IPS-18c (cell line): ENCODE measurements at regions not wholly inside any gene's neighbourhood (a gene's known extent, or its start where the extent isn't known, plus 50 kb on each side); places are given as distances from the start of the nearest gene placed in this dataset.

ENCODE experiments used
- H3K4me3 ChIP-seq: 2 replicates; pipeline ENCODE4 v1.7.0; 2013; ENCODE audit warnings: low read depth, mild to moderate bottlenecking, low read length, moderate library complexity; ENCODE audit not compliant: insufficient read depth
- H3K9me3 ChIP-seq: one replicate; pipeline ENCODE4 v1.6.1; 2013; ENCODE audit warnings: mild to moderate bottlenecking, low read length, moderate library complexity; ENCODE audit not compliant: control insufficient read depth, insufficient read depth

DNA sequence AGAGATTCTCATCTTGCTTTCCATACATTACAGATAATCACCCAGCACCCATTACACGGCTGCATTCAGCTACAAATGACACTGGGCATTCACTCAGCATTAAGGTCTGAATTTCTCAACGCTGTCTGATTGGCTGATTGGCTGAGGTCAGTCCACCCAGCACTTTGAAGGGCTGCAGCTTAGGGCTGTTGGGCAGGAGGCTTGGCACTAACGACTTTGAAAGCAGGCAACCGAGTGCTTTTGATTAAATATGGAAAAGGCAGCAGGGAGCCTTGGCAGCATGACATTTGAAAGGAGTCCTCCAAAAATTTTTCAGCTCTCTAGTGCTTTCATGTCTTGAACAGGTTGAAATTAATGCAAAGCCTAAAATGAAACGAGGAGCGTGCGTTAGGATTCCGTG lies 253.0 kb downstream of the DCDC2C start:
- no peak overlapping the region for H3K4me3 ChIP-seq
- H3K9me3 ChIP-seq: peaks cover 2% of the 10 kb centered on the region

DNA sequence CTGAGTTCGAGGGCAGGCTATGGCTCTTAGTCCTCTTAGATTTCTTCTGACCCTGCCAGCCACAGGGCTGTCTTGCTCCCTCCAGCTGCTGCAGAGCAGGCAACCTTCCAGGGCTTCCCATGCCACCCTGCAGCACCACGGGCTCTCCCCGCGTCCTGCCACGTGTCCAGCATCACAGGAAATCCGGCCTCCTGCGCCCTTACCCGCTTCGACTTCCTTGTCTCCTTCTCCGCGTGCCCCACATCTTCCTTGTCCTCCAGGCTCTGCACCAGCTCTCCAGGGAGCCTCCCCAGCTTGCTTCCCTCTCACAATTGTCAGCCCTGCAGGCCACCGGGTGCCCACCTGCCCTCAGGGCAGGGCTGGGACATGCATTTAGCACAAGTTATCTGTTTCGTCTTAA lies 253.5 kb downstream of the DCDC2C start:
- Histone ChIP-seq H3K4me3 (no peak overlapping the region), H3K9me3 (peaks cover 4% of the 10 kb centered on the region)

DNA sequence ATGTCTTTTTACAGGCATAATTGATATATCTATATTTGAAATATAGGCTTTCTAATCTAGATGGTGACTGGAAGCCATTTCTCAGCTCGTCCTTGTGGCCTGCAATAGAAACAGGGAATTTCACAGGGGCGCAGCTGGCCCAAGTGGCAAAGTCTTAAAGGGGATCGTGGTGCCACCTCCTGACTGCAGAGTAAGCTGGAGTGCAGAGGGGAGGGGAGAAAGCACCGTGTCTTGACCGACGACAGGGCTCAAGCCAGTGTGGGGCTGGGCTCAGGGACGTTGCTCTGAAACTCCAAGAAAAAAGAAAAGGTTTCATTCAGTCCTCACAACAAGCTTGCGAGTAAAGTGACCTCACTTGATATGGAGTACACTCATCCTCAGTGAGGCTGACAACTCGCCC lies 255.1 kb downstream of the DCDC2C start:
- Histone ChIP-seq H3K9me3 (peaks cover 2% of the 10 kb centered on the region), H3K4me3 (no peak overlapping the region)

DNA sequence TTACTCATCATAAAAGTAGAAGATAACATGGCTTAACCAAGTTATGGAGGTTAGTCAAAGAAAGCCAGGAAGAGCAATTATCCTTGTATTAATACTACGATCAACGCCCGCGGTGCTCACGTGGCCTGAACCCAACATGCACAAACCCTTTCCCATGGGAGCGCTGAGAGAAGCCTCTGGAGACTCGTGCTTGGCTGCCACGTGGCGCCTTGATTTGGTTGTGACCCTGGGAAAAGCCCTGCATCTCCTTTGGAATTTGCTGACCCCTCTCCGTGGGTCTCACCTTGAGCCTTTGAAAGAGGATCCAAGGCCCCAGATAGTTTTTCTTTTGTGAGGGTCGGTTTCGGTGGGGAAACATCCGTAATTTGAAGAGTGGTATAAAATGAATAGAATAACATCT lies 255.6 kb downstream of the DCDC2C start:
- H3K9me3 ChIP-seq: peaks cover 2% of the 10 kb centered on the region
- H3K4me3 ChIP-seq: no peak overlapping the region

DNA sequence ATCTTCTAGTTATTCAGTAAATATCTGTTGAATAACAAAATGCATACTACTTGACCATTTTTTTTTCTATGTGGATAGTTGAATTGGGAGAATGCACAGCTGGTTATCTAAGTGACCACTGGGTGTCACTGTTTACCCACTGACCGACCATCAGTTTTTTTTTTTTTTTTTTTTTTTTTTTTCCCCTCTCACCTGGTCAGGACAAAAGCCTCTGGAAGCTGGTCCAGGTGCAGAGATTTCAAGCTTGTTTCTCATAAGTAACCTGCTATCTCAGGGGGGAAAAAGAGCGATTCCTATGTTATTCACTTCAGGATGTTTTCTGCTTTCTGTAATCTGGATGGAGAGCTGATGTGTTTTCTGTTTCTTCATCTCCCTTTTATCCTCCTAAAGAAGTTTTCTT lies 256.0 kb downstream of the DCDC2C start:
- Histone ChIP-seq H3K4me3 (no peak overlapping the region), H3K9me3 (peaks cover 2% of the 10 kb centered on the region)

DNA sequence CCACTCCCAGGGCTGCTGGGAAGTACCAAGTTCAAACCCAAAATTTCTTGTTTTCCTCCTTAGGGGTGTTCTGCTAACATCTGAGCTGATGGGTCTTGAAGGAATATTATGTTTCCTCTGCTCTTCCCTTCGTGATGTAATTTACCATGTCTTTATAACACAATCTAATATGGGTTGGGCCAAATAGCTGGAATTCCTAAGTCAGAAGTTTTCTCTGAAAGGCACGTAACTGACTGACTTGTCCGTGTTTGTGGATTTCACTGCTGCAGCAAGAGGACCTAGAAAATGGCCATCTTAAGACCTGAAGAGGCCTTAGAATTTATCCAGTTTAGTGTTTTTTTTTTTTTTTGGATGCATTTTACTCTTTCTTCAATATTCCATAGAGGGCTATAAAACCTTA lies 256.7 kb downstream of the DCDC2C start:
- Histone ChIP-seq H3K9me3 (peaks cover 2% of the 10 kb centered on the region), H3K4me3 (no peak overlapping the region)

DNA sequence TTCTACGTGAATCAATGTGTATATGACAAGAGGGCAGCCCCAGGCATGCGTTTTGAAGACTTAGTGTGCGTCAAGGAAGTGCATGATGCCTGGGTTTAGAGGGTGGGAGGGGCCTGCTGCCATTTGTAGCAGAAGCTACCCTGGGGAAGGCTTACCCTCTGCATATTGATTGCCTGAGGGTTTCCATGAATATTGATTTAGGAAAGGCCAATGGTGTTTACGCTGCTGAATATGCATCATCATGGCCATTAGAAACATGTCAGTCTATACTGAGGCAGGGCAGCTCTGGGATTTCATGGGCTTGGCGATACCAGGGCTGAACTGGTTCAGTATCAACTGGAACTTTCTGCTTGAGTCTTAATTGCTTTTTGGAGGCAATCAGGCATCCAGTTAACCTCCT lies 259.3 kb downstream of the DCDC2C start:
- H3K9me3 ChIP-seq: peaks cover 2% of the 10 kb centered on the region

DNA sequence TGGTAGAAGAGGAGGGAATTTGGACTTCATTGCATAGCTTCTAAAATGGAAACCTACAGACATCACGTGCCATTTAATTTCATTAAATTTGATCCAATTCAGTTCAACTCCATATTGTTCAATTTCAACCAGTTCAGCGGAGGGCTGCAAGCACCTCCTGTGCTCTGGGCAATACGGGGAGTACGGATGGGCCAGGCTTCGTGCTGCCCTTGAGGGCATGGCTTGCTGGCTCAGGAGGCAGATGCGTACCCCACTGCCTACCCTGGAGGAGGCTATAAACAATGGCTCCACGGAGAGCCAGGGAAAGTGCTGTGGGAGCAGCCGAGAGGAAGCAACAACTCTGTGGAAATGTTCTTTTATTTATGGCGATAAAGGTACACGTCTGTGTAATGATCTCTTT lies 261.8 kb downstream of the DCDC2C start:
- Histone ChIP-seq H3K9me3 (peaks cover 2% of the 10 kb centered on the region), H3K4me3 (no peak overlapping the region)

More for the DNA sequence above, 259.3 kb downstream of the DCDC2C start:
- H3K4me3 ChIP-seq: no peak overlapping the region

DNA sequence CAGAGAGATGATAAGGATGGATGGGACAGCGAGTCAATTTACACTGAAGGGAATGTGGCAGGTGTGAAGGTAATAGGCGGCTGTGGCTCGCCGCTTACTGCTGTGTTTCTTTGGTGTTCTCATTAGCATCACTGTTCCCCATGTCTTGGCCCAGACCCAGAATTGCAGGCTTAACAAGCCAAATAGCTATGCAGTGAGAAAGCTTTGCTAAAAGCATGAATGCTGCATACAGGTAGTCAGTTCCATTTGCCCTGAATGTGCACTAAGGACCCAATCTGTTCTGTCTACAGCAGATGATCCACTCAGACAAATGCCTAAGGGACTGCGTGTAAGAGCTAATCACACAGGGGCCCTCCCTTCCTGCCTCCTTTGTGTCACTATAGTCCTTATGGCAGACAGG lies 262.6 kb downstream of the DCDC2C start:
- H3K4me3 ChIP-seq: no peak overlapping the region

DNA sequence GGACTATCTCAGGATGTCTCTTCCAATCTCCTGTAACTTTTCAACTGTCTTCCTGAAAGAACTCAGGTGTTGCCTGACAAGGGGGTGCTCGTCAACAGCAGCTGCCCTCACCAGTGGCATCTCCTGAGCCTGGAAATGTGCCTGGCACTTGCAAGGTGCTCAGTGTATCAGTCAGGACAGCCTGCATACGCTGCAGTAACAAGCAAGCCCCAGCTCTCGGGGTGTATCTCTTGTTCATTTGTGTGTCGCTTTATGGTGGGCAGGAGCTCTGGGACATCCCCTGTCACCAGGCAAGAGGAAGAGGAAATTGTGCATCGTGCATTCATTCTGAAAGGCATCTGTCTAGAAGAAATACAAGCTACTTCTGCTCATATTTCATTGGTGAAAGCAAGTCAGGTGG lies 263.1 kb downstream of the DCDC2C start:
- Histone ChIP-seq H3K4me3 (no peak overlapping the region), H3K9me3 (peaks cover 2% of the 10 kb centered on the region)

More for the DNA sequence above, 262.6 kb downstream of the DCDC2C start:
- H3K9me3 ChIP-seq: peaks cover 2% of the 10 kb centered on the region

DNA sequence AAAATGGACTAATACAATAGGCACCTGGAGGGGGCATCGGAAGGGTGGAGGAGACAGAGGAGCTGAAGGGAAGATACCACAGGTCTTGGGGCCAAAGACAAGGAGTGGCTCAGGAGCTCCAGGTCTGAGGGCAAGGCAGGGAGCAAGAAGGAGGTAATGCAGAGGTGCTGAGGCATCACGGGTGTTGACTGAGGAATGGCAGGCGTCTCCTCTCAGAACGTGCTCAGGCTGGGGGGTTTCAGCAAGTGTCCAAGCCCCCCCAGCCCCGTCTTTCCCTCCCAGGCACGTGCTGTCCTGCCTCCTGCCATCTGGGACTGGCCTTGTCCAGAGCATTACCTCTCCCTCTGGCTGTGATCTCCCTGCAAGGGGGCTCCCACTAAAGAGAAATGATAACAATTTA lies 265.4 kb downstream of the DCDC2C start:
- no peak overlapping the region for H3K4me3 ChIP-seq
- no peaks in the 10 kb centered on the region for H3K9me3 ChIP-seq

DNA sequence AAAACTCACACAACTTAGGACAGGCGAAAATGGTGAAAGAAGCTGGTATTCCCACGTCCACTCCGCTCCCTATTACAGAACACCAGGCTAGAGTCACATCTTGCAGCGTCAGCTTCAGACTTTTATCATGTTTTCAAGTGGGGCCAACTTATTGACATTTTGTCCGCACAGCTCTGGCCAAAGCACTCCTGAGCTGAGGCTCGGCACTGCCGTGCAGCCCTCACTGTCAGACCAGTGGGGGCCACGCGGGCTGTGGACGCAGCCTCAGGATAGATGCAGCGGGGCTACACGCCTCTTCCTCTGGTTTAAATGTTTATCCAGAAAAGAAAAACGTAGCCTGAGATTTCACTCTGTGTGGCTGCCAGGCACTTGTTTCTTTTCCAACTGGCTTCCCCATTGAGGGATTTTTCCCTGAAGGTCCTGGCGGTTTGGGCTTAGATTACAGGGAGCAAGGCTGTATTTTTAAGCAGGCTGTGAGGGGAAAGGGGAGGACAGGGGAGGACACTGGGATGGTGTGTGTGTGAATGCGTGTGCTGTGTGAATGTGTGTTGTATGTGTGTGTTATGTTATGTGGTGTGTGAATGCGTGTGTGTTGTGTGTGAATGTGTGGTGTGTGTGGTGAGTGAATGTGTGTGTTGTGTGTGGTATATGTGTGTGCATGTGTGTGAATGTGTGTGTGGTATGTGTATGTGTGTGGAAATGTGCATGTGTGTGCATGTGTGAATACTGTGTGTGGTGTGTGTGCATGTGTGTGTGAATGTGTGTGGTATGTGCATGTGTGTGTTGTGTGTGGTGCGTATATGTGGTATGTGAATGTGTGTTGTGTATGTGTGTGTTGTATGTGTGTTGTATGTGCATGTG lies 267.6 kb downstream of the DCDC2C start:
- H3K4me3 ChIP-seq: no peak overlapping the region

DNA sequence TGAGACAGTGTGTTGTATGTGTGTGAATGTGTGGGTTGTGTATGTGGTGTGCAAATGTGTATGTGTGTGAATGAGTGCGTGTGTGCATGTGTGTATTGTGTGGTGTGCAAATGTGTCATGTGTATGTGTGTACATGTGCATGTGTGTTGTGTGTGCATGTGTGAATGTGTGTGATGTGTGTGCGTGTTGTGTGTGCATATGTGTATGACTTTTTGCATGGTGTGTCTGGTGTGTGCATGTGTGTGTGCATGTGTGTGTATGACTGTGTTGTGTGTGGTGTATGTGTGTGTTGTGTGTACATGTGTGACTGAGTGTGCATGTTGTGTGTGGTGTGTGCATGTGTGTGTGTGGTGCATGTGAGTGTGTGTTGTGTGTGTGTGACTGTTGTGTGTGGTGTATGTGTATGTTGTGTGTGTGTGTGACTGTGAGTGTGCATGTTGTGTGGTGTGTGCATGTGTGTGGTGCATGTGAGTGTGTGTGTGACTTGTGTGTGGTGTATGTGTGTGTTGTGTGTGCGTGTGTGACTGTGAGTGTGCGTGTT lies 268.3 kb downstream of the DCDC2C start:
- H3K4me3 ChIP-seq: no peak overlapping the region
- H3K9me3 ChIP-seq: peaks cover 4% of the 10 kb centered on the region

More for the DNA sequence above, 267.6 kb downstream of the DCDC2C start:
- H3K9me3 ChIP-seq: peaks cover 2% of the 10 kb centered on the region

DNA sequence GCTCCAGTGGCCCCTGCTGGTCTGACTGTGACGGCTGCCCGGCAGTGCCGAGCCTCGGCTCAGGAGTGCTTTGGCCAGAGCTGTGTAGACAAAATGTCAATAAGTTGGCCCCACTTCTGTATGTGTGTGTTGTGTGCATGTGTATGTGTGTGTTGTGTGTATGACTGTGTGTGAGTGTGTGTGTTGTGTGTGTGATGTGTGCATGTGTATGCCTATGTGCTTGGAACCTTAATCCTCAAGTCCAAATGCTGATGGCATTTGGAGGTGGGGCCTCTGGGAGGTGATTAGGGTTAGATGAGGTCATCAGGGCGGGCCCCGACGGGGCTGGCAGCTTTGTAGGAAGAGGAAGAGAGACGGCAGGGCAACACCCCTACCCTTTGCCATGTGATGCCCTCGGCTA lies 269.0 kb downstream of the DCDC2C start:
- peaks cover 8% of the 10 kb centered on the region for H3K9me3 ChIP-seq
- no peak overlapping the region; the same call in 1 of the 2 replicates for H3K4me3 ChIP-seq

DNA sequence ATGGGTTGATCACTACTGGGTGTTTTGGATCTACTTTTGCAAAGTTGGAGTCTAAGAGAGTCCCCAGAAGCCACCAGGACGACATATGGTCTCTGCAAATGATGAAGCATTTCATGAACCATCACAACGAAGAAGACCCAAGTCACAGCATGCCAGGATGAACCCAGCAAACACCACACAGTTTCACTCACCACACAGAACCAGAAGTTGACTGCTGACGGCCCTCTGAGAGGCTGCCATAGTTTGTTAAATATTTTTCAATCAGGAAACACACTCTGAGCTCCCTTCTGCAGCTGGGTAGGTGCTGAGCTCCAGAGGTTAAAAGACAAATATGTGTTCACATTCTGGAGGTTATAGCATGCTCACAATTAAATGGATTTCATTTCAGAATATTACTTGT lies 271.4 kb downstream of the DCDC2C start:
- Histone ChIP-seq H3K9me3 (peaks cover 8% of the 10 kb centered on the region), H3K4me3 (no peak overlapping the region)

DNA sequence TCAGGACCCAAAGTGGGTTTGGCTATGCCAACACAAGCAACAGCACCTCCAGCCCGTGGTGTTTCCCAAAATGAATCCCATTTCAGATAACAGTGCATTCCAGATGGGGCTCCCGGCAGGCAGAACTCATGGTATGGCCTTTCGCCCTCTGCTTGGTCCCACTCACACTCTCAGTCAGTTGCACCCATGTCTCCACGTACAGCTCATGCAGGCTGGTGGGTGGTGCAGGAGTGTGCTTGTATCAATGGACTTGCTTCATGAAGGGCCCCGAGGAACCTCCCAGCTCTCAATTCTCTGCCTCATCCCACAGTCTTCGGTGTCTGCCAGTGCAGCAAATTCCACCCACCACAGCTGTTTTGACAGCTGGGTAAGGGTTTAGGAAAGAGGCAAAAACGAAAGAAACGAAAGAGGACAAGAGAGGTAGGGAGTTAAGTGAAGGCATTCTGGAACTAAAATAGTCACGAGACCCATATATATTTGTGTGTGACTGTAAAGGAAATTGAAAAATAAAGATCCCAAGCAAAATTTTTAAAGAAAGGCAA lies 278.1 kb downstream of the DCDC2C start:
- Histone ChIP-seq H3K9me3 (peaks cover 4% of the 10 kb centered on the region), H3K4me3 (no peak overlapping the region)

DNA sequence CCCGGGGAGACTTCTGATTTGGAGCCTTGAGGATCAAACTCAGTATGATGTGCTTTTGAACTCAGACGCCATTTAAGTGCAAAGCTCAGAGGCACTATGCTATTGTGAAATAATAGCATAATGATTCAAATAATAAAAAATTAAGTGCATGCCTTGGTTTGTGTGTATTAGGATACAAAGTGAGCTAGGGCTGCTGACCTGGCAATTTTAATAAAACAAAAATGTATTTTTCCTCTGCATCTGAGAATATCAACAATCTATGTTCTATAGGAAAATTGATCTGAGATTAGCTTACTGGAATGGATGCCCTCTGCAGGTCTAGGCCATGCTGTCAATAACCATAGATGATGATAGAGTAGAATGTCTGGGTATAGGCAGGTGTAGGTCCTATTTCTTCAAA lies 278.8 kb downstream of the DCDC2C start:
- H3K4me3 ChIP-seq: no peak overlapping the region
- H3K9me3 ChIP-seq: peaks cover under 1% of the 10 kb centered on the region

DNA sequence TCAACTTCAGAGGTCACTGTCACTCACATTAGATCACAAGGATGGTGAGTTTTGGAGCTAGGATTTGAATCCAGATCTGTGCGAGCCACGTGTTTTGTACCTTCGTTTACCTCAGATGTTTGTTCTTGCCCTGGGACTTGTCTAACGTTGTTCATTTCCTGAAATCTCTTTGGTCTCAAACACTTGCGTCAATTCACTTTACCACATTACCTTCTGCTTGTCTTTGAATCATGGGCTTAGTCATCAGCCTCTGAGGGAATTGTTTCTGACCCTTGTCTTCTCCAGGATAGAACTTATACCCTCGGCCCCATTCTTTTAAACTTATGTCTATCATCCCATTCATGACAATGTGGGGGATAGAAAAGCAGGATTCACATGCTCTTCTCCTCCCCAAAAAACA lies 282.7 kb downstream of the DCDC2C start:
- Histone ChIP-seq H3K9me3 (peaks cover 4% of the 10 kb centered on the region), H3K4me3 (no peak overlapping the region)
